NB4 (cell line): ENCODE measurements at regions not wholly inside any gene's neighbourhood (a gene's known extent, or its start where the extent isn't known, plus 50 kb on each side); places are given as distances from the start of the nearest gene placed in this dataset.

Source experiments
- DNase-seq: peaks from one replicate; pipeline ENCODE4 v3.0.0; 2010; ENCODE audit warnings: low read depth
- H3K4me3 ChIP-seq: one replicate; pipeline ENCODE4 v1.5.1; 2011; ENCODE audit warnings: mild to moderate bottlenecking, low read depth, low read length, moderate library complexity
- MYC ChIP-seq: IDR thresholded peaks from 2 replicates; pipeline ENCODE4 v1.6.1; 2011; ENCODE audit warnings: low read depth, low read length
- POLR2A ChIP-seq: IDR thresholded peaks from 2 replicates; pipeline ENCODE4 v1.6.1; 2011; ENCODE audit warnings: mild to moderate bottlenecking; ENCODE audit not compliant: insufficient read length; ENCODE audit errors: extremely low read depth
- TF ChIP-seq, protein P1 (sequence below): IDR thresholded peaks from one replicate; pipeline ENCODE4 v1.5.1; 2012; ENCODE audit warnings: low read depth, low read length
- TF ChIP-seq, protein P2 (sequence below): IDR thresholded peaks from 2 replicates; pipeline ENCODE4 v1.6.1; 2011; ENCODE audit warnings: low read depth, low read length

DNA sequence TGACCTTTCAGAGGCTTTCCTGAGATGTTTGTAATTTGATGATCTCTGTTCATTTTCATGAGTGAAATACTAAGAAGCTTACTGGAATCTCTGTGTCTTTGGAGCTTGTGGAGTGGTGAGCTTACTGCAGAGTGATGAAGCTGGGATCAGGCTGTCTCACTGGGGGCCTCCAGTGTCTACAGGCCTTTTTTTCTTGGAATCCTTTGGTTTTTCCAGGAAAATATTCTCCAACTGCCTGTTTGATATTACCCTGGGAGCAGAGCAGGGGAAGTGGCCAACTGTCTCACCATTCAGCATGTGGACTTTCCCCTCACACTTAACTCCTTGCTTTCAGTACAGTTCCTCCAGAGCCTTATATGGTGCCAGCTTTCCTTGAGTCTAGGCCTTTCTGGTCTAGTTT lies 62.0 kb upstream of the KCNA1 start:
- DNase-seq: no peak
- H3K4me3 ChIP-seq: no peak overlapping the region
- TF ChIP-seq, protein P1, sequence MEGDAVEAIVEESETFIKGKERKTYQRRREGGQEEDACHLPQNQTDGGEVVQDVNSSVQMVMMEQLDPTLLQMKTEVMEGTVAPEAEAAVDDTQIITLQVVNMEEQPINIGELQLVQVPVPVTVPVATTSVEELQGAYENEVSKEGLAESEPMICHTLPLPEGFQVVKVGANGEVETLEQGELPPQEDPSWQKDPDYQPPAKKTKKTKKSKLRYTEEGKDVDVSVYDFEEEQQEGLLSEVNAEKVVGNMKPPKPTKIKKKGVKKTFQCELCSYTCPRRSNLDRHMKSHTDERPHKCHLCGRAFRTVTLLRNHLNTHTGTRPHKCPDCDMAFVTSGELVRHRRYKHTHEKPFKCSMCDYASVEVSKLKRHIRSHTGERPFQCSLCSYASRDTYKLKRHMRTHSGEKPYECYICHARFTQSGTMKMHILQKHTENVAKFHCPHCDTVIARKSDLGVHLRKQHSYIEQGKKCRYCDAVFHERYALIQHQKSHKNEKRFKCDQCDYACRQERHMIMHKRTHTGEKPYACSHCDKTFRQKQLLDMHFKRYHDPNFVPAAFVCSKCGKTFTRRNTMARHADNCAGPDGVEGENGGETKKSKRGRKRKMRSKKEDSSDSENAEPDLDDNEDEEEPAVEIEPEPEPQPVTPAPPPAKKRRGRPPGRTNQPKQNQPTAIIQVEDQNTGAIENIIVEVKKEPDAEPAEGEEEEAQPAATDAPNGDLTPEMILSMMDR: no peak
- TF ChIP-seq MYC (no peak), POLR2A (no peak)
- TF ChIP-seq, protein P2, sequence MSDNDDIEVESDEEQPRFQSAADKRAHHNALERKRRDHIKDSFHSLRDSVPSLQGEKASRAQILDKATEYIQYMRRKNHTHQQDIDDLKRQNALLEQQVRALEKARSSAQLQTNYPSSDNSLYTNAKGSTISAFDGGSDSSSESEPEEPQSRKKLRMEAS: no peak

DNA sequence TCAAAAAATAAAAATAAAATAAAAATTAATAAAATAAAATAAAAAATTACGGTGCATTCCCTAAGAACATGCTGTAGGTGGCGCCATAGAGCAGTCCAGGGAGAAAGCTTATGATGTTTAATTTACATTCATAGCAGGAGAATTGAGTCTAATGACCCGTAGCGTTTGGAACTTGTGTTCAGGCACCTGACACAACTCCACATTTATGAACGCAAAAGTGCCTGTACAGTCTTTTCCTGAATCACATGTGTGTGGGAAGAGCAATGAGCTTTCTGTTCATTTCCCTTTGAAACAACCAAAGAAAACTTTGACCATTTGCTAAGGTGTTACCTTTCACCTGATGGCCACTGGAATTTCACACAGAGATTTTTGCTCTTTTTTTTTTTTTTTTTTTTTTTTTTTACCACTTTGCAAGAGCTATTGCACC lies 60.6 kb upstream of the KCNA1 start:
- TF ChIP-seq, protein P1: peak; percentile 67
- TF ChIP-seq, protein P2: no peak
- peak; percentile 58 for DNase-seq
- H3K4me3 ChIP-seq: no peak overlapping the region

DNA sequence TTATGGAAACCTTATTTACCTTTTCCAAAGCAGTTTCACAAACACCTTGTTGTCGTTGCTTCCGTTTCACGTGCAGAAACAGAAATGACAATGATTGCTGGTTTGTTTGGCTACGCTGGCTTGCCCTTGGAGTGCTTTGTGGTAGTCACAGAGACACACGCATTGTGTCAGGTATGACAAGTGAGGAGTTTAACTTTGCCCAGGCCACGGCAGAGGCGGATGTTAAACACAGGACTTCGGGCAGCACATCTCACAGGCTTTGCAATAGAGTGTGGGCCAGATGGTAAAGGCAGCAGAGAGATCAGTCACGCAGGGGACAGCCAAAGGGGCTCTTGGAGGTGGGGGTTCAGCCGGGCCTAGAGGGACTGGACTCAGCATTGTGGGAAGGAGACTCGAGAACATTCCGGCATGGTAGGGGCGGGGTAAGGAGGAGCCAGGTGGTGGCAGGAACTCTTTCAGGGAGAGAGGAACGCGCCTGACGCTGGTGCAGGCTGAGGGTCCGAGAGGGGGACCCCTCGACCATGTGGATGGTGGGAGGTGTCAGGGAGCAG lies 59.8 kb upstream of the KCNA1 start:
- H3K4me3 ChIP-seq: no peak overlapping the region
- no peak for DNase-seq
- TF ChIP-seq MYC: no peak
- no peak for TF ChIP-seq POLR2A
- TF ChIP-seq, protein P2: no peak
- TF ChIP-seq, protein P1: no peak

DNA sequence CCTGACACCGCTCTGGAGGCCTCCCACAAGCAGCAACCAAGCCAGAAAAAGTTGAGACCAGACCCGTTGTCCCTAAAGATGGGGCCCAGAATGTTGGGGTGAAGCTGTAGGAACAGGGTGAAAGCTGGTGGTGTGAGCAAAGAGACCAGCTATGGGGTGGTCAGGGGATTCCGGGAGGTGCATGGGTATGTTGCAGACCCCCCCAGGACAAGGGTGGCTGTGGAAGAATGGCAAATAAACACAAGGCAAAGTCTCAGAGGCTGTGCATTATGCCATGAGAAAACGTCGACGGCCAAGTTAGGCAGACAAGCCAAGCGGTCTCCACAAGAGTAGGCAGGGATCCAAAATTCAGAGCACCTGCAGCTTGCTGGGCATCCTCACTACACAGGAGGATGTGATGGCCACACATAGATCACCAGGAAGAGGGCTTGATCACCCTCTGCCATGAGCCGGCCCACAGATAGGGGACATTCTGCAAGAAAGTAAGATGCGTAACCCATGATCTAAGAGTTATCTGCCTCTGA lies 58.8 kb upstream of the KCNA1 start:
- H3K4me3 ChIP-seq: no peak overlapping the region
- TF ChIP-seq POLR2A (no peak), MYC (no peak)
- TF ChIP-seq, protein P1: no peak
- TF ChIP-seq, protein P2: no peak
- DNase-seq: no peak

DNA sequence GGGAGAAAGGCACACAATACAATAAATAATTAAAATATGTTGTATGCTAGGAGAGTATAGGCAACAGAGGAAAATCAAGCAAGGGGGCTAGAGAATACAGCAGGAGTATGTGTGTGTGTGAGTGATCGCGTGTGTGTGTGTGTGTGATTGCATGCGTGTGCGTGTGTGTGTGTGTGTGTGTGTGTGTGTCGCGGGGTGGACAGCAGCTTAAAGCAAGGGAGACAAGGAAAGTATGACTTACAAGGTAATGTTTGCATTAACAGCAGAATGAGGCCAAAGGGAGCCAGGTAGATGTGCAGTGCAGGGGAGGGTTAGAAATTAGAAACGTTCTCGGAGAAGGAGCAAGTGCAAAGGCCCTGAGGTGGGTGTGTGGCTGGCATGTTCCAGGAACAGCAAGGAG lies 57.4 kb upstream of the KCNA1 start:
- H3K4me3 ChIP-seq: no peak overlapping the region
- TF ChIP-seq, protein P2: no peak
- TF ChIP-seq POLR2A (no peak), MYC (no peak)
- TF ChIP-seq, protein P1: no peak
- DNase-seq: no peak
